ENCODE measurements at regions not wholly inside any gene's neighbourhood (a gene's known extent, or its start where the extent isn't known, plus 50 kb on each side); places are given as distances from the start of the nearest gene placed in this dataset.

DNA sequence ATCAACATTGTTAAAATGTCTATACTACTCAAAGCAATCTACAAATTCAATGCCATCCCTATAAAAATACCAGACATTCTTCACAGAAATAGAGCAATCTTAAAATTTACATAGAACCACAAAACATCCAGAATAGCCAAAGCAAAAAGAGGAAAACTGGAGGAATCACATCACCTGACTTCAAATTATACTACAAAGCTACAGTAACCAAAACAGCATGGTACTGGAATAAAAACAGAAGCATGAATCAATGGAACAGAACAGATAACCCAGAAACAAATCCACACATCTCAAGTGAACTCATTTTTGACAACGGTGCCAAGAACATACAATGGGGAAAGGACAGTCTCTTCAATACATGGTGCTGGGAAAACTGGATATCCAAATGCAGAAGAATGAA lies 87.3 kb upstream of the EGFR start:
- H3K9me3 ChIP-seq (ENCODE audit: insufficient read depth, low read length): no peaks in the 10 kb centered on the region
- H3K27ac ChIP-seq (ENCODE audit: low read depth, low read length): no peak overlapping the region
- H3K4me2 ChIP-seq (ENCODE audit: low read depth, low read length, poor library complexity, severe bottlenecking): no peak overlapping the region
- H3K4me3 ChIP-seq (ENCODE audit: insufficient read depth, low read length, poor library complexity, severe bottlenecking): no peak overlapping the region
- H3K9ac ChIP-seq (ENCODE audit: low read length): no peak overlapping the region
- no peaks in the 10 kb centered on the region for H3K79me2 ChIP-seq (ENCODE audit: insufficient read depth, low read length)
- H4K20me1 ChIP-seq (ENCODE audit: low read depth, low read length): no peaks in the 10 kb centered on the region
- no peaks in the 10 kb centered on the region; the same call in 1 of the 2 replicates for H3K27me3 ChIP-seq (ENCODE audit: low read length)
- no peaks in the 10 kb centered on the region for H3K9me2 ChIP-seq (replicated peaks; ENCODE audit: insufficient read depth, low read length)
- H2AFZ ChIP-seq (ENCODE audit: low read depth, low read length, severe bottlenecking): no peak overlapping the region
- no peaks in the 10 kb centered on the region for H3K36me3 ChIP-seq (ENCODE audit: low read length)
- no peaks in the 10 kb centered on the region for H3F3A ChIP-seq (ENCODE audit: insufficient read depth)
- TF ChIP-seq EZH2phosphoT487 (conservative IDR thresholded peaks at IDR 0.05; ENCODE audit: low read length): no peak
- TF ChIP-seq, protein P1, sequence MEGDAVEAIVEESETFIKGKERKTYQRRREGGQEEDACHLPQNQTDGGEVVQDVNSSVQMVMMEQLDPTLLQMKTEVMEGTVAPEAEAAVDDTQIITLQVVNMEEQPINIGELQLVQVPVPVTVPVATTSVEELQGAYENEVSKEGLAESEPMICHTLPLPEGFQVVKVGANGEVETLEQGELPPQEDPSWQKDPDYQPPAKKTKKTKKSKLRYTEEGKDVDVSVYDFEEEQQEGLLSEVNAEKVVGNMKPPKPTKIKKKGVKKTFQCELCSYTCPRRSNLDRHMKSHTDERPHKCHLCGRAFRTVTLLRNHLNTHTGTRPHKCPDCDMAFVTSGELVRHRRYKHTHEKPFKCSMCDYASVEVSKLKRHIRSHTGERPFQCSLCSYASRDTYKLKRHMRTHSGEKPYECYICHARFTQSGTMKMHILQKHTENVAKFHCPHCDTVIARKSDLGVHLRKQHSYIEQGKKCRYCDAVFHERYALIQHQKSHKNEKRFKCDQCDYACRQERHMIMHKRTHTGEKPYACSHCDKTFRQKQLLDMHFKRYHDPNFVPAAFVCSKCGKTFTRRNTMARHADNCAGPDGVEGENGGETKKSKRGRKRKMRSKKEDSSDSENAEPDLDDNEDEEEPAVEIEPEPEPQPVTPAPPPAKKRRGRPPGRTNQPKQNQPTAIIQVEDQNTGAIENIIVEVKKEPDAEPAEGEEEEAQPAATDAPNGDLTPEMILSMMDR (IDR thresholded peaks at IDR 0.05; ENCODE audit: insufficient read depth, low read length, poor library complexity, severe bottlenecking): no peak

DNA sequence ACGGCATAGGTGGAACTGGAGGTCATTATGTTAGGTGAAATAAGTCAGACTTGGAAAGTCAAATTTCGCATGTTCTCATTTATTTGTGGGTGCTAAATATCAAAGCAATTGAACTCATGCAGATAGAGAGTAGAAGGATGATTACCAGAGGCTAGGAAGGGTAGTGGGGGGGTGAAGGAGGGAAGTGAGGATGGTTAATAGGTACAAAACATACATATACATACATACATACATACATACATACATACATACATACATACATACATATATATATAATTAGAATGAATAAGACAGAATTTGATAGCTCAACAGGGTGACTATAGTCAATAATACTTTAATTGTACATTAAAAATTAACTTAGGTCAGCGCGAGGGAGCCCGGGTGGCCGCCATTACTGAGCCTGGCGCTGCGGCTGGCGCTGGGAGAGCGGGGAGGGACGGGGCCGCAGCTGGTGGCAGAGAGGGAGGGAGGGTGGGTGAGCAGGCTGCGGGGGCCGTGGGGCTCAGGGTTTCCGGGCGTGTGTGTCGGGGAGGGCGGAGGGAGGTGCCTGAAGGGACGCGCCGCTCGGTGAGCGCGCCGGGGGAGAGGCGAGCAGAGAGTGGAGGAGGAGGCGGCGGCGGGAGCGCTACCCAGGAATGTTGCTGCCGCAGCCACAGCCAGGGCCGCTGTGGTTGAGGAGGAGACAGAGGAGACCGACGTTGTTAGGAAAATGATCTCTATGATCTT lies 85.8 kb upstream of the EGFR start:
- Histone ChIP-seq H3K9ac (ENCODE audit: low read length) (no peak overlapping the region), H3K27ac (ENCODE audit: low read depth, low read length) (no peak overlapping the region), H3K27me3 (ENCODE audit: low read length) (no peaks in the 10 kb centered on the region; the same call in 1 of the 2 replicates), H3K9me2 (replicated peaks; ENCODE audit: insufficient read depth, low read length) (no peaks in the 10 kb centered on the region), H4K20me1 (ENCODE audit: low read depth, low read length) (no peaks in the 10 kb centered on the region), H3K9me3 (ENCODE audit: insufficient read depth, low read length) (no peaks in the 10 kb centered on the region), H3F3A (ENCODE audit: insufficient read depth) (no peaks in the 10 kb centered on the region), H3K79me2 (ENCODE audit: insufficient read depth, low read length) (no peaks in the 10 kb centered on the region), H2AFZ (ENCODE audit: low read depth, low read length, severe bottlenecking) (no peak overlapping the region), H3K4me3 (ENCODE audit: insufficient read depth, low read length, poor library complexity, severe bottlenecking) (no peak overlapping the region), H3K4me2 (ENCODE audit: low read depth, low read length, poor library complexity, severe bottlenecking) (no peak overlapping the region), H3K36me3 (ENCODE audit: low read length) (no peaks in the 10 kb centered on the region)
- no peak for TF ChIP-seq EZH2phosphoT487 (conservative IDR thresholded peaks at IDR 0.05; ENCODE audit: low read length)
- TF ChIP-seq, protein P1 (IDR thresholded peaks at IDR 0.05; ENCODE audit: insufficient read depth, low read length, poor library complexity, severe bottlenecking): no peak

DNA sequence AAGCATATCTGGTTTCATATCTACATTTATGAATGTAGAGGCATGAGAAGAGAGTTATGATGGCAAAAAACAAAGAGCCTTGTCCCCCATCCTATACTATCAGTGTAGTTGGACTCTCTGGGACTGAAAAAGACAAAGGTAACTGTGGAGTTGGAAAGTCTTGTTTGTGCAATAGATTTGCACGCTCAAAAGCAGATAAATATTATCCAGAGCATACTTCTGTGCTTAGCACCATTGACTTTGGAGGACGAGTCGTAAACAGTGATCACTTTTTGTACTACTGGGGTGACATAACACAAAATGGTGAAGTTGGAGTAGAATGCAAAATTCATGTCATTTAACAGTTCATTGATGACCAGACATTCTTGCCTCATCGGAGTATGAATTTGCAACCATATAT lies 85.2 kb upstream of the EGFR start:
- Histone ChIP-seq H3K27ac (ENCODE audit: low read depth, low read length) (no peak overlapping the region), H4K20me1 (ENCODE audit: low read depth, low read length) (no peaks in the 10 kb centered on the region), H3K9ac (ENCODE audit: low read length) (no peak overlapping the region), H3K4me3 (ENCODE audit: insufficient read depth, low read length, poor library complexity, severe bottlenecking) (no peak overlapping the region), H3K36me3 (ENCODE audit: low read length) (no peaks in the 10 kb centered on the region), H3K4me2 (ENCODE audit: low read depth, low read length, poor library complexity, severe bottlenecking) (no peak overlapping the region), H3K9me3 (ENCODE audit: insufficient read depth, low read length) (no peaks in the 10 kb centered on the region), H3K9me2 (replicated peaks; ENCODE audit: insufficient read depth, low read length) (no peaks in the 10 kb centered on the region), H3K79me2 (ENCODE audit: insufficient read depth, low read length) (no peaks in the 10 kb centered on the region), H3K27me3 (ENCODE audit: low read length) (no peaks in the 10 kb centered on the region; the same call in 1 of the 2 replicates), H2AFZ (ENCODE audit: low read depth, low read length, severe bottlenecking) (no peak overlapping the region), H3F3A (ENCODE audit: insufficient read depth) (no peaks in the 10 kb centered on the region)
- TF ChIP-seq, protein P1 (IDR thresholded peaks at IDR 0.05; ENCODE audit: insufficient read depth, low read length, poor library complexity, severe bottlenecking): no peak
- TF ChIP-seq EZH2phosphoT487 (conservative IDR thresholded peaks at IDR 0.05; ENCODE audit: low read length): no peak

Data from SU-DHL-6 (cell line).